ENCODE measurements at regions not wholly inside any gene's neighbourhood (a gene's known extent, or its start where the extent isn't known, plus 50 kb on each side); places are given as distances from the start of the nearest gene placed in this dataset.
"Not testable (repeated sequence)": the region's sequence is repeated elsewhere in the genome, so short reads cannot be mapped to it uniquely, and the experiment has no call there.

DNA sequence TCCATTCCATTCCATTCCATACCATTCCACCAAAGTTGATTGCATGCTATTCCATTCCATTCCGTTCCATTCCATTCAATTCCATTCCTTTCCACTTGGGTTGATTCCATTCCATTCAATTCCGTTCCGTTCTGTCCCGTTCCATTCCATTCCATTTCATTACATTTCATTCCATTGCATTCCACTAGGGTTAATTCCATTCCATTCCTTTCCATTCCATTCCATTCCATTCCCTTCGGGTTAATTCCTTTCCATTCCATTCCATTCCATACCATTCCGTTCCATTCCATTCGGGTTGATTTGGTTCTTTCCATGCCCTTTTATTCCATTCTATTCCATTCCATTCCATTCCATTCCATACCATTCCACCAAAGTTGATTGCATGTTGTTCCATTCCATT lies 131.9 kb downstream of the CWH43 start:
- not testable (repeated sequence) for DNase-seq

DNA sequence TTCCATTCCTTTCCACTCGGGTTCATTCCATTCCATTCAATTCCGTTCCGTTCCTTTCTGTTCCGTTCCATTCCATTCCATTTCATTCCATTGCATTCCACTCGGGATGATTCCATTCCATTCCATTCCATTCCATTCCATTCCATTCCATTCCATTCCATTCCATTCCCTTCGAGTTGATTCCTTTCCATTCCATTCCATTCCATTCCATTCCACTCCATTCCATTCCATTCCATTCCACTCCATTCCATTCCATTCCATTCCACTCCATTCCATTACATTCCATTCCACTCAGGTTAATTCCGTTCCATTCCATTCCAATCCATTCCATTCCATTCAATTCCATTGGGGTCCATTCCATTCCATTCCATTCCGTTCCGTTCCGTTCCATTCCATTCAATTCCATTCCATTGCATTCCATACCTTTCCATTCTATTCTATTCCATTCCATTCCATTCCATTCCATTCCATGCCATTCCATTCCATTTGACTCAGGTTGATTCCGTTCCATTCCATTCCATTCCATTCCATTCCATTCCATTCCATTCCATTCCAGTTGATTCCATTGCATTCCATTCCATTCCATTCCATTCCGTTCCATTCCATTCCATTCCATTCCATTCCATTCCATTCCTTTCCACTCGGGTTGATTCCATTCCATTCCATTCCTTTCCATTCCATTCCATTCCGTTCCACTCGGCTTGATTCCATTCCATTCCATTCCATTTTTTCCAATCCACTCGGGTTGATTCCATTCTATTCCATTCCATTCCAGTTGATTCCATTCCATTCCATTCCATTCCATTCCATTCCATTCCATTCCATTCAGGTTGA lies 132.5 kb downstream of the CWH43 start:
- not testable (repeated sequence) for DNase-seq

DNA sequence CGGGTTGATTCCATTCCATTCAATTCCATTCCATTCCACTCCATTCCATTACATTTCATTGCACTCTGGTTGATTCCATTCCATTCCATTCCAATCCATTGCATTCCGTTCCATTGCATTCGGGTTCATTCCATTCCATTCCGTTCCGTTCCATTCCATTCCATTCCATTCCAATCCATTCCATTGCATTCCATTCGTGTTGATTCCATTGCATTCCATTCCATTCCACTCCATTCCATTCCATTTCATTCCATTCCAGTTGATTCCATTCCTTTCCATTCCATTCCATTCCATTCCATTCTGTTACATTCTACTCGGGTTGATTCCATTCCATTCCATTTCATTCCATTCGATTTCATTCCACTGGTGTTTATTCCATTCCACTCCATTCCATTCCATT lies 133.3 kb downstream of the CWH43 start:
- not testable (repeated sequence) for DNase-seq

DNA sequence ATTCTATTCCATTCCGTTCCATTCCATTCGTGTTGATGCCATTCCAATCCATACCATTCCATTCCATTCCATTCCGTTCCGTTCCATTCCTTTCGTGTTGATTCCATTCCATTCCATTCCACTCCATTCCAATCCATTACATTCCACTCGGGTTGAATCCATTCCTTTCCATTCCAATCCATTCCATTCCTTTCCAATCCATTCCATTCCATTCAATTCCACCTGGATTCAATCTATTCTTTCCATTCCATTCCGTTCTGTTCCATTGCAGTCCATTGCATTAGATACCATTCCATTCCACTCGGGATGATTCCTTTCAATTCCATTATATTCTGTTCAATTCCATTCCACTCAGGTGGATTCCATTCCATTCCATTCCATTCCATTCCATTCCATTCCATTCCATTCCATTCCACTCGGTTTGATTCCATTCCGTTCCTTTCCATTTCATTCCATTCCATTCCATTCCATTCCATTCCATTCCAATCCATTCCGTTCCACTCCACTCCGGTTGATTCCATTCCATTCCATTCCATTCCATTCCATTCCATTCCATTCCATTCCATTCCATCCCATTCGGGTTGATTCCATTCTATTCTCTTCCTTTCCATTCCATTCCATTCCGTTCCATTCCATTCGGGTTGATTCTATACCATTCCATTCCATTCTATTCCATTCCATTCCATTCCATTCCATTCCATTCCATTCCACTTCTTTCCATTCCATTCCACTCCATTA lies 134.1 kb downstream of the CWH43 start:
- DNase-seq: not testable (repeated sequence)

DNA sequence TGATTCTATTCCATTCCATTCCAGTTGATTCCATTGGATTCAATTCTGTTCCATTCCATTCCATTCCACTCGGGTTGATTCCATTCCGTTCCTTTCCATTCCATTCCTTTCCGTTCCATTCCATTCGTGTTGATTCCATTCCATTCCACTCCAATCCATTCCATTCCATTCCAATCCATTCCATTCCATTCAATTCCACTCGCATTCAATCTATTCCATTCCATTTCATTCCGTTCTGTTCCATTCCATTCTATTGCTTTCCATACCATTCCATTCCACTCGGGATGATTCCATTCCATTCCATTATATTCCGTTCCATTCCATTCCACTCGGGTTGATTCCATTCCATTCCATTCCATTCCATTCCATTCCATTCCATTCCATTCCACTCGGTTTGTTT lies 134.7 kb downstream of the CWH43 start:
- not testable (repeated sequence) for DNase-seq

DNA sequence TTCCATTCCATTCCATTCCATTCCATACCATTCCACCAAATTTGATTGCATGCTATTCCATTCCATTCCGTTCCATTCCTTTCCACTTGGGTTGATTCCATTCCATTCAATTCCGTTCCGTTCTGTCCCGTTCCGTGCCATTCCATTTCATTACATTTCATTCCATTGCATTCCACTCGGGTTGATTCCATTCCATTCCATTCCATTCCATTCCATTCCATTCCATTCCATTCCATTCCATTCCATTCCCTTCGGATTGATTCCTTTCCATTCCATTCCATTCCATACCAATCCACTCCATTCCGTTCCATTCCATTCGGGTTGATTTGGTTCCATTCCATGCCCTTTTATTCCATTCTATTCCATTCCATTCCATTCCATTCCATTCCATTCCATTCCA lies 140.4 kb downstream of the CWH43 start:
- DNase-seq: not testable (repeated sequence)

DNA sequence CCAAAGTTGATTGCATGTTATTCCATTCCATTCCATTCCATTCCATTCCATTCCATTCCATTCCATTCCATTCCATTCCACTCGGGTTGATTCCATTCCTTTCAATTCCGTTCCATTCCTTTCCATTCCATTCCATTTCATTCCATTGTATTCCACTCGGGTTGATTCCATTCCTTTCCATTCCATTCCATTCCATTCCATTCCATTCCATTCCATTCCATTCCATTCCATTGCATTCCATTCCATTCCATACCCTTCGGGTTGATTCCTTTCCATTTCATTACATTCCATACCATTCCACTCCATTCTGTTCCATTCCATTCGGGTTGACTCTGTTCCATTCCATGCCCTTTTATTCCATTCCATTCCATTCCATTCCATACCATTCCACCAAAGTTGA lies 140.8 kb downstream of the CWH43 start:
- not testable (repeated sequence) for DNase-seq

DNA sequence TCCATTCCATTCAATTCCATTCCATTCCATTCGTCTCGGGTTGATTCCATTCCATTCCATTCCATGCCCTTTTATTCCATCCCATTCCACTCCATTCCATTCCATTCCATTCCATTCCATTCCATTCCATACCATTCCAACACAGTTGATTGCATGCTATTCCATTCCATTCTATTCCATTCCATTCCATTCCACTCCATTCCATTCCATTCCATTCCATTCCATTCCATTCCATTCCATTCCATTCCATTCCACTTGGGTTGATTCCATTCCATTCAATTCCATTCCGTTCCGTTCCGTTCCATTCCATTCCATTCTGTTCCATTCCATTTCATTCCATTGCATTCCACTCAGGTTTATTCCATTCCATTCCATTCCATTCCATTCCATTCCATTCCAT lies 143.3 kb downstream of the CWH43 start:
- not testable (repeated sequence) for DNase-seq

DNA sequence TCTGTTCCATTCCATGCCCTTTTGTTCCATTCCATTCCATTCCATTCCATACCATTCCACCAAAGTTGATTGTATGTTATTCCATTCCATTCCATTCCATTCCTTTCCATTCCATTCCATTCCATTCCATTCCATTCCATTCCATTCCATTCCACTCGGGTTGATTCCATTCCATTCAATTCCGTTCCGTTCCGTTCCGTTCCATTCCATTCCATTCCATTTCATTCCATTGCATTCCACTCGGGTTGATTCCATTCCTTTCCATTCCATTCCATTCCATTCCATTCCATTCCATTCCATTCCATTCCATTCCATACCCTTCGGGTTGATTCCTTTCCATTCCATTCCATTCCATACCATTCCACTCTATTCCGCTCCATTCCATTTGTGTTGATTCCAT lies 143.8 kb downstream of the CWH43 start:
- not testable (repeated sequence) for DNase-seq

DNA sequence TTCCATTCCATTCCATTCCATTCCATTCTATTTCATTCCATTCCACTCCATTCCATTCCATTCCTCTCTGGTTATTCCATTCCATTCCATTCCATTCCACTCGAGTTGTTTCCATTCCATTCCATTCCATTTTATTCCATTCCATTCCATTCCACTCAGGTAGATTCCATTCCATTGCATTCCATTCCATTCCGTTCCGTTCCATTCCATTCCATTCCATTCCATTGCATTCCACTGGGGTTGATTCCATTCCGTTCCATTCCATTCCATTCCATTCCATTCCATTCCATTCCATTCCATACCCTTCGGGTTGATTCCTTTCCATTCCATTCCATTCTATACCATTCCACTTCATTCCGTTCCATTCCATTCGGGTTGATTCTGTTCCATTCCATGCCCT lies 144.6 kb downstream of the CWH43 start:
- DNase-seq: not testable (repeated sequence)

DNA sequence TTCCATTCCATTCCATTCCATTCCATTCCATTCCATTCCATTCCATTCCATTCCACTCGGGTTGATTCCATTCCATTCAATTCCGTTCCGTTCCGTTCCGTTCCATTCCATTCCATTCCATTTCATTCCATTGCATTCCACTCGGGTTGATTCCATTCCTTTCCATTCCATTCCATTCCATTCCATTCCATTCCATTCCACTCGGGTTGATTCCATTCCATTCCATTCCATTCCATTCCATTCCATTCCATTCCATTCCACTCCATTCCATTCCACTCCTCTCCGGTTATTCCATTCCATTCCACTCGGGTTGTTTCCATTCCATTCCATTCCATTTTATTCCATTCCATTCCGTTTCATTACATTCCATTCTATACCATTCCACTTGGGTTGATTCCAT lies 151.0 kb downstream of the CWH43 start:
- not testable (repeated sequence) for DNase-seq

DNA sequence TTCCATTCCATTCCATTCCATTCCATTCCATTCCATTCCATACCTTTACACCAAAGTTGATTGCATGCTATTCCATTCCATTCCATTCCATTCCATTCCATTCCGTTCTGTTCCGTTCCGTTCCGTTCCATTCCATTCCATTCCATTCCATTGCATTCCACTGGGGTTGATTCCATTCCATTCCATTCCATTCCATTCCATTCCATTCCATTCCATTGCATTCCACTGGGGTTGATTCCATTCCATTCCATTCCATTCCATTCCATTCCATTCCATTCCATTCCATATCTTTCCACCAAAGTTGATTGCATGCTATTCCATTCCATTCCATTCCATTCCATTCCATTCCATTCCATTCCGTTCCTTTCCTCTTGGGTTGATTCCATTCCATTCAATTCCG lies 151.9 kb downstream of the CWH43 start:
- DNase-seq: not testable (repeated sequence)

DNA sequence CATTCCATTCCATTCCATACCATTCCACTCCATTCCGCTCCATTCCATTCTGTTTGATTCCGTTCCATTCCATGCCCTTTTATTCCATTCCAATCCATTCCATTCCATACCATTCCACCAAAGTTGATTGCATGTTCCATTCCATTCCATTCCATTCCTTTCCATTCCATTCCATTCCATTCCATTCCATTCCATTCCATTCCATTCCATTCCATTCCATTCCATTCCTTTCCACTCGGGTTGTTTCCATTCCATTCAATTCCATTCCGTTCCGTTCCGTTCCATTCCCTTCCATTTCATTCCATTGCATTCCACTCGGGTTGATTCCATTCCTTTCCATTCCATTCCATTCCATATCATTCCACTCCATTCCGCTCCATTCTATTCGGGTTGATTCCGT lies 152.7 kb downstream of the CWH43 start:
- not testable (repeated sequence) for DNase-seq

DNA sequence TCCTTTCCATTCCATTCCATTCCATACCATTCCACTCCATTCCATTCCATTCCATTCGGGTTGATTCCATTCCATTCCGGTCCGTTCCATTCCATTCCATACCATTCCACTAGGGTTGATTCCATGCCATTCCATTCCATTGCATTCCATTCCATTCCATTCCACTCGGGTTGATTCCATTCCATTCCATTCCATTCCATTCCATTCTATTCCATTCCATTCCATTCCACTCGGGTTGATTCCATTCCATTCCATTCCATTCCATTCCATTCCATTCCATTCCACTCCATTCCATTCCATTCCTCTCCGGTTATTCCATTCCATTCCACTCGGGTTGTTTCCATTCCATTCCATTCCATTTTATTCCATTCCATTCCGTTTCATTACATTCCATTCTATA lies 153.4 kb downstream of the CWH43 start:
- not testable (repeated sequence) for DNase-seq

DNA sequence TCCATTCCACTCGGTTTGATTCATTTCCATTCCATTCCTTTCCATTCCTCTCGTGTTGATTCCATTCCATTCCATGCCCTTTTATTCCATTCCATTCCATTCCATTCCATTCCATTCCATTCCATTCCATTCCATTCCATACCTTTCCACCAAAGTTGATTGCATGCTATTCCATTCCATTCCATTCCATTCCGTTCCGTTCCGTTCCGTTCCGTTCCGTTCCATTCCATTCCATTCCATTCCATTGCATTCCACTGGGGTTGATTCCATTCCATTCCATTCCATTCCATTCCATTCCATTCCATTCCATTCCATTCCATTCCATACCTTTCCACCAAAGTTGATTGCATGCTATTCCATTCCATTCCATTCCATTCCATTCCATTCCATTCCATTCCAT lies 154.3 kb downstream of the CWH43 start:
- DNase-seq: not testable (repeated sequence)

DNA sequence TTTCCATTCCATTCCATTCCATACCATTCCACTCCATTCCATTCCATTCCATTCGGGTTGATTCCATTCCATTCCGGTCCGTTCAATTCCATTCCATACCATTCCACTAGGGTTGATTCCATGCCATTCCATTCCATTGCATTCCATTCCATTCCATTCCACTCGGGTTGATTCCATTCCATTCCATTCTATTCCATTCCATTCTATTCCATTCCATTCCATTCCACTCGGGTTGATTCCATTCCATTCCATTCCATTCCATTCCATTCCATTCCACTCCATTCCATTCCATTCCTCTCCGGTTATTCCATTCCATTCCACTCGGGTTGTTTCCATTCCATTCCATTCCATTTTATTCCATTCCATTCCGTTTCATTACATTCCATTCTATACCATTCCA lies 155.9 kb downstream of the CWH43 start:
- DNase-seq: not testable (repeated sequence)

DNA sequence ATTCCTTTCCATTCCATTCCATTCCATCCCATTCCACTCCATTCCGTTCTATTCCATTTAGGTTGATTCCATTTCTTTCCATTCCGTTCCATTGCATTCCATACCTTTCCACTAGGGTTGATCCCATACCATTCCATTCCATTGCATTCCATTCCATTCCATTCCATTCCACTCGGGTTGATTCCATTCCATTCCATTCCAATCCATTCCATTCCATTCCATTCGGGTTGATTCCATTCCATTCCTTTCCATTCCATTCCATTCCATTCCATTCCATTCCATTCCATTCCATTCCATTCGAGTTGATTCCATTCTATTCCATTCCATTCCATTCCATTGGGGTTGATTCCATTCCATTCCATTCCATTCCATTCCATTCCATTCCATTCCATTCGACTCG lies 161.1 kb downstream of the CWH43 start:
- not testable (repeated sequence) for DNase-seq

DNA sequence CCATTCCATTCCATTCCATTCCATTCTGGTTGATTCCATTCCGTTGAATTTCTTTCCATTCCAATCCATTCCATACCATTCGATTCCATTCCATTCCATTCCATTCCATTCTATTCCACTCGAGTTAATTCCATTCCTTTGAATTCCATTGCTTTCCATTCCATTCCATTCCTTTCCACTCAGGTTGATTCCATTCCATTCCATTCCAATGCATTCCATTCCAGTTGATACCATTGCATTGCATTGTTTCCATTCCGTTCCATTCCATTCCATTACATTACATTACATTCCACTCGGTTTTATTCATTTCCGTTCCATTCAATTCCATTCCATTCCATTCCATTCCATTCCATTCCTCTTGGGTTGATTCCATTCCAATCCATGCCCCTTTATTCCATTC lies 161.5 kb downstream of the CWH43 start:
- not testable (repeated sequence) for DNase-seq

DNA sequence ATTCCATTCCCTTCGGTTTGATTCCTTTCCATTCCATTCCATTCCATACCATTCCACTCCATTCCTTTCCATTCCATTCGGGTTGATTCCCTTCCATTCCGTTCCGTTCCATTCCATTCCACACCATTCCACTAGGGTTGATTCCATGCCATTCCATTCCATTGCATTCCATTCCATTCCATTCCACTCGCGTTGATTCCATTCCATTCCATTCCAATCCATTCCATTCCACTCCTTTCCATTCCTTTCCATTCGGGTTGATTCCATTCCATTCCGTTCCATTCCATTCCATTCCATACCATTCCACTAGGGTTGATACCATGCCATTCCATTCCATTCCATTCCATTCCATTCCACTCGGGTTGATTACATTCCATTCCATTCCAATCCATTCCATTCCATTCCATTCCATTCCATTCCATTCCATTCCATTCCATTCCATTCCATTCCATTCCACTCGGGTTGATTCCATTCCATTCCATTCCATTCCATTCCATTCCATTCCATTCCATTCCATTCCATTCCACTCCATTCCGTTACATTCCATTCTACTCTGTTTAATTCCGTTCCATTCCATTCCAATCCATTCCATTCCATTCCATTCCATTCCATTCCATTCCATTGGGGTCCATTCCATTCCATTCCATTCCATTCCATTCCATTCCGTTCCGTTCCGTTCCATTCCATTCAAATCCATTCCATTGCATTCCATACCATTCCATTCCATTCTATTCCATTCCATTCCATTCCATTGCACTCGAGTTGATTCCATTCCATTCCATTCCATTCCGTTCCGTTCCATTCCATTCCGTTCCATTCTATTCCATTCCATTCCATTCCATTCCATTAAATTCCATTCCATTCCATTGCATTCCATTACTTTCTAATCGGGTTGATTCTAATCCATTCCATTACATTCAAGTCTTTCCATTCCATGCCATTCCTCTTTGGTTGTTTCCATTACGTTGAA lies 163.2 kb downstream of the CWH43 start:
- DNase-seq: peak; percentile 6

DNA sequence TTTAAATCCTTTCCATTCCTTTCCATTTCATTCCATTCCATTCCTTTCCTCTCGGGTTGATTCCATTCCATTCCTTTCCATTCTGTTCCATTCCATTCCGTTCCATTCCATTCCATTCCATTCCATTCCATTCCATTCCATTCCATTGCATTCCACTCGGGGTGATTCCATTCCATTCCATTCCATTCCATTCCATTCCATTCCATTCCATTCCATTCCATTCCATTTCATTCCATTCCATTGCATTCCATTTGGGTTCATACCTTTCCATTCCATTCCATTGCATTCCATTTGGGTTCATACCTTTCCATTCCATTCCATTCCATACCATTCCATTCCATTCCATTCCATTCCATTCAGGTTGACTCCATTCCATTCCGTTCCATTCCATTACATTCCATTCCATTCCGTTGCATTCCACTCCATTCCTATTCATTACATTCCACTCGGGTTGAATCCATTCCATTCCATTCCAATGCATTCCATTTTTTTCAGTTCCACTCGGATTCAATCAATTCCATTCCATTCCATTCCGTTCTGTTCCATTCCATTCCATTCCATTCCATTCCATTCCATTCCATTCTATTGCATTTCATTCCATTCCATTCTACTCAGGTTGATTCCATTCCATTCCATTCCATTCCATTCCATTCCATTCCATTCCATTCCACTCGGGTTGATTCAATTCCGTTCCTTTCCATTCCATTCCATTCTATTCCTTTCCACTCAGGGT lies 164.4 kb downstream of the CWH43 start:
- not testable (repeated sequence) for DNase-seq

DNA sequence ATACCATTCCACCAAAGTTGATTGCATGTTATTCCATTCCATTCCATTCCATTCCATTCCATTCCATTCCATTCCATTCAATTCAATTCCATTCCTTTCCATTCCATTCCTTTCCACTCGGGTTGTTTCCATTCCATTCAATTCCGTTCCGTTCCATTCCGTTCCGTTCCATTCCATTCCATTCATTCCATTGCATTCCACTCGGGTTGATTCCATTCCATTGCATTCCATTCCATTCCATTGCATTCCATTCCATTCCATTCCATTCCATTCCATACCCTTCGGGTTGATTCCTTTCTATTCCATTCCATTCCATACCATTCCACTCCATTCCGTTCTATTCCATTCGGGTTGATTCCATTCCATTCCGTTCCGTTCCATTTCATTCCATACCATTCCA lies 166.9 kb downstream of the CWH43 start:
- DNase-seq: not testable (repeated sequence)

Measured in right kidney (tissue), 1 donor.